Fibroblast of the aortic adventitia (primary cell): ENCODE measurements at regions not wholly inside any gene's neighbourhood (a gene's known extent, or its start where the extent isn't known, plus 50 kb on each side); places are given as distances from the start of the nearest gene placed in this dataset.

ENCODE experiments used
- DNase-seq: peaks from one replicate; pipeline ENCODE4 v3.0.0-alpha.2; 2010; ENCODE audit warnings: low read depth
- H3K4me3 ChIP-seq: 2 replicates; pipeline ENCODE4 v1.5.1; 2011; ENCODE audit warnings: low read depth, mild to moderate bottlenecking, control low read depth, low read length, moderate library complexity
- CTCF ChIP-seq: IDR thresholded peaks from 2 replicates; pipeline ENCODE4 v1.5.1; 2011; ENCODE audit warnings: mild to moderate bottlenecking, low read length, control low read depth, inconsistent platforms; ENCODE audit not compliant: insufficient read depth

DNA sequence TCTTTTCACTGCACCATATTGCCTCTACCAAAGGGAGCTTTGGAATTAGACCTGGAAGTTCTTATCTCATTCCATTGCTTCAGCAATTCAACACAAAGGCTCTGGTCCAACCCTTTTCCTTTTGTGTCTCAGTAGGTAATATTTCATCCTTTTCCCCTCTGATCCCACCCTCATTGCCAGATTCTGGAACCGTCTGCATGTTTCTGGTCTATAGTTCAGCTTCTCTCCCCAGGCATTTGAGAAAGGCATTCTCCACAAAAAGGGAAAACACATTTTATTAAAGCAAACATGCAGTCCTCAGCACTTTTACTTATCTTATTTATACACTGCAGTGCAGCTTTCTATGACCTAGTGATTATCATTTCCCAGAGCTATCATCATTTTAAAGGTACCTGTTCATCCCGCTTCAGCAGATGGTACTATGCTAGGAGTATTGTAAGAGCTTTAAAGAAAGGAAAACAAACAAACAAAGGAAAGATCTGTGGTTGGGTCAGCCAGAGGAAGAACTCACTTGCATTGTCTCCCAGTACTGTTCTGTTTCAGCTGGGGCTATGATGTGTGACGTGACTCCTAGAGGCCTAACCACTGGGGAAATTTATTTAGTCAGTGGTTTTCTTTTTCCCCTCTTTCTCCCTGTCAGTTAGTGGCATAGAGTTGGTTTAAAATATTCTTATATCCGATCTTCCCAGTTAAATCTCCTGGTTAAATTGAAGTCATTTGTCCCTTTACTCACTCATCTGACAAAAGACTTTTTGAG, 269.2 kb downstream of the TMEM38B start:
- H3K4me3 ChIP-seq: no peak overlapping the region
- no peak for DNase-seq
- TF ChIP-seq CTCF: no peak

DNA sequence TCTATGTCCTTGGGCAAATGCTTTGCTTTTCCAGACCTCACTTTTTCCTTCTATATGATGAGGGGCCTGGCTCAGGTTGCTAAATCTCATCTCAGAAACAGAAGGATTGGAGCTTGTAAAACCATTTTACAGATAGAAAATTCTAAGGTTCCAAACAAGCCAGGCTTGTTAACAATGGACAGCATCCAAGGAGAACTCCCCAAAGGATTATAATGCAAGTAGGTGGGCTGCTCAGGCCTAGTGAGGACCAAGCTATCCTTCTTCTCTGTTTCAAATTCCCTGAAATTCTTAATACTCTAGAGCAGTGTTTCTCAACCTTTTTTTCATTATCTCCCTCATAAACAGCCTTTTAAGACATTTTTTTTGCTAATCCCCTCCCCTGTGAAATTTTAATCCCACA, 269.8 kb downstream of the TMEM38B start:
- no peak for DNase-seq
- TF ChIP-seq CTCF: no peak
- no peak overlapping the region for H3K4me3 ChIP-seq

GRCh38 chr9:105966834-105967233, 272.5 kb downstream of the TMEM38B start:
- no peak overlapping the region for H3K4me3 ChIP-seq
- TF ChIP-seq CTCF: no peak
- no peak for DNase-seq

GRCh38 chr9:105967248-105967647, 272.9 kb downstream of the TMEM38B start:
- no peak for TF ChIP-seq CTCF
- DNase-seq: no peak
- H3K4me3 ChIP-seq: no peak overlapping the region

DNA sequence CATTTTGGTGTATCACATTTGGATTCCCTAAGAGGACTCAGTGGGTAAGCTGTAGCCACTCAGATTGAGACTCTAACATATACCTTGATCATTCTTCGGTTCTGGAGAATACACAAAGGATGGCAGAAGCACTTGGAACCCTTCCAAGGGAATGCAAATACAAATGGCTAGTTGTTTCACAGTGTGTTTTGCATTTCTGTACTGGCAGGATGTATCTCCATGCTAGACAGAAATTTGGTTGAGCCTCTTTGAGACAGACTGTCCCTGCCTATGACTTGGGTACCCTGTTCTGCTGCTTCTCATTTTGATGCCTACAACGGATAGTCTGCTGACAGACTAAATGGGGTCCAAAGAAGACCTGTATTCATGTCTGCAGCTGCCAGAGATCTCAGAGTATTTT, 273.5 kb downstream of the TMEM38B start:
- TF ChIP-seq CTCF: no peak
- DNase-seq: no peak
- no peak overlapping the region for H3K4me3 ChIP-seq

GRCh38 chr9:105968811-105969466, 274.6 kb downstream of the TMEM38B start:
- H3K4me3 ChIP-seq: no peak overlapping the region
- DNase-seq: no peak
- no peak for TF ChIP-seq CTCF
